ENCODE measurements at regions not wholly inside any gene's neighbourhood (a gene's known extent, or its start where the extent isn't known, plus 50 kb on each side); places are given as distances from the start of the nearest gene placed in this dataset.

GRCh38 chr1:228811712-228812305, 76.5 kb downstream of the RHOU start:
- BruUV-seq (replicated peaks) = no TSS peak
- Histone ChIP-seq H4K20me1 (ENCODE audit: insufficient read depth) (no peaks in the 10 kb centered on the region), H3K9me3 (ENCODE audit: insufficient read depth, low read depth) (no peaks in the 10 kb centered on the region), H3K79me2 (ENCODE audit: low read depth) (no peaks in the 10 kb centered on the region), H3K4me1 (replicated peaks; ENCODE audit: insufficient read depth) (no peaks in the 10 kb centered on the region), H3F3A (ENCODE audit: insufficient read depth, low read depth) (no peaks in the 10 kb centered on the region), H2AFZ (no peak overlapping the region), H3K4me2 (no peak overlapping the region), H3K27me3 (ENCODE audit: insufficient read depth, low read depth) (peaks cover 38% of the 10 kb centered on the region), H3K4me3 (no peak overlapping the region), H3K9me2 (ENCODE audit: insufficient read depth) (no peaks in the 10 kb centered on the region), H3K27ac (no peak overlapping the region), H3K36me3 (ENCODE audit: low read depth) (no peaks in the 10 kb centered on the region)
- no peak for DNase-seq
- TF ChIP-seq CTCF (conservative IDR thresholded peaks at IDR 0.05) (no peak), EZH2 (IDR thresholded peaks at IDR 0.05; ENCODE audit: low read depth) (no peak)
- ChIA-PET CTCF (no interaction called here), POLR2A (ENCODE audit: unreplicated experiment) (no interaction called here)
- intact Hi-C loops (cut with micrococcal nuclease; ENCODE audit: unreplicated experiment) = no loop called here

DNA sequence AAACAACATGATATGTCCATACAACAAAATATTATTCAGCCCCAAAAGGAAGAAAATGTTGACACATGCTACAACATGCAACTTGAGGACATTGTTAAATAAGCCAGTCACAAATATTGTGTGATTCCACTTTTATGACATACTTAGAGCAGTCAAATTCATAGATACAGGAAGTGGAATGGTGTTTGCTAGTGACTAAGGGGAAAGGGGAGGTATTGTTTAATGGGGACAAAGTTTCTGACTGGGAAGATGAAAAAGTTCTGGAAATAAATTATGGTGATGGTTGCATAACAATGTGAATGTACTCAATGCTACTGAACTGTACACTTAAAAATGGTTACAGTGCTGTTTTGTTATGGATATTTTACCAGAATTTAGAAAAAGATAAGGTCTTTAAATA, 77.7 kb downstream of the RHOU start:
- Histone ChIP-seq H3K27me3 (ENCODE audit: insufficient read depth, low read depth) (peaks cover 35% of the 10 kb centered on the region), H3K9me3 (ENCODE audit: insufficient read depth, low read depth) (no peaks in the 10 kb centered on the region), H3K79me2 (ENCODE audit: low read depth) (no peaks in the 10 kb centered on the region), H3K27ac (no peak overlapping the region), H4K20me1 (ENCODE audit: insufficient read depth) (no peaks in the 10 kb centered on the region), H3K36me3 (ENCODE audit: low read depth) (no peaks in the 10 kb centered on the region), H3K4me1 (replicated peaks; ENCODE audit: insufficient read depth) (no peaks in the 10 kb centered on the region), H3K4me2 (no peak overlapping the region), H3F3A (ENCODE audit: insufficient read depth, low read depth) (no peaks in the 10 kb centered on the region), H3K9me2 (ENCODE audit: insufficient read depth) (no peaks in the 10 kb centered on the region), H2AFZ (no peak overlapping the region), H3K4me3 (no peak overlapping the region)
- TF ChIP-seq EZH2 (IDR thresholded peaks at IDR 0.05; ENCODE audit: low read depth) = no peak
- no peak for TF ChIP-seq CTCF (conservative IDR thresholded peaks at IDR 0.05)
- DNase-seq = no peak
- intact Hi-C loops (cut with micrococcal nuclease; ENCODE audit: unreplicated experiment) = no loop called here
- BruUV-seq (replicated peaks) = no TSS peak
- CTCF ChIA-PET = no interaction called here
- POLR2A ChIA-PET (ENCODE audit: unreplicated experiment) = no interaction called here

DNA sequence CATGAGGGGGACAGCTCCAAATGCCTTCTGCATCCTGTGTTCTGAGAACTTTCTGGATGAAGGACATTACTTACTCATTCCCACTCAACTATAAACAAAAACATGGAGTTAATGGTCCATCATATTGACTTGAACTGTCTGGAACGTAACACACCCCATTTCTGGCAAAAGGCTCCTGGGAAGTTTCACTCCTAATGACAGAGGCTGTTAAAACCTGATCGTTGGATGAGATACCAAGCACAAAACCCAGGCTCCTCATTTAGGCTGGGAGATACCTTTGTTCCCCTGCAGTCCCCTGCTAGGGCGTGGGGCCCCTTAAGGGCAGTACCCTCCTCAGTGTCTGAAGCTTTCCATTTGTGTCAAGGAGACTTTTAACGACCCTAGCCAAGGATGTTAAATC, 78.9 kb downstream of the RHOU start:
- TF ChIP-seq CTCF (conservative IDR thresholded peaks at IDR 0.05) = no peak
- BruUV-seq (replicated peaks) = no TSS peak
- intact Hi-C loops (cut with micrococcal nuclease; ENCODE audit: unreplicated experiment) = no loop called here
- H3K79me2 ChIP-seq (ENCODE audit: low read depth) = no peaks in the 10 kb centered on the region
- ChIA-PET POLR2A (ENCODE audit: unreplicated experiment) (no interaction called here), CTCF (no interaction called here)
- no peak overlapping the region for H3K27ac ChIP-seq
- H3K9me3 ChIP-seq (ENCODE audit: insufficient read depth, low read depth) = no peaks in the 10 kb centered on the region
- no peak overlapping the region for H3K4me2 ChIP-seq
- no peaks in the 10 kb centered on the region for H3F3A ChIP-seq (ENCODE audit: insufficient read depth, low read depth)
- no peaks in the 10 kb centered on the region for H3K36me3 ChIP-seq (ENCODE audit: low read depth)
- peaks cover 34% of the 10 kb centered on the region for H3K27me3 ChIP-seq (ENCODE audit: insufficient read depth, low read depth)
- DNase-seq = no peak
- no peaks in the 10 kb centered on the region for H4K20me1 ChIP-seq (ENCODE audit: insufficient read depth)
- no peak overlapping the region for H2AFZ ChIP-seq
- no peak overlapping the region for H3K4me3 ChIP-seq
- H3K9me2 ChIP-seq (ENCODE audit: insufficient read depth) = no peaks in the 10 kb centered on the region
- no peaks in the 10 kb centered on the region for H3K4me1 ChIP-seq (replicated peaks; ENCODE audit: insufficient read depth)

All from PC-9 (cell line).